SK-N-SH (cell line): ENCODE measurements at regions not wholly inside any gene's neighbourhood (a gene's known extent, or its start where the extent isn't known, plus 50 kb on each side); places are given as distances from the start of the nearest gene placed in this dataset.
"Not testable (repeated sequence)": the region's sequence is repeated elsewhere in the genome, so short reads cannot be mapped to it uniquely, and the experiment has no call there.

ENCODE experiments used
- CTCF ChIA-PET: fragments of 300-600, 350-600 bp; formaldehyde crosslinking; extraction: SDS; loops from one replicate; lab custom pipeline; 2021; lab: Yijun Ruan, JAX
- POLR2A ChIA-PET: fragments of 350-600 bp; sonication (Branson Sonifier 250); formaldehyde crosslinking; extraction: SDS; loops from one replicate; lab custom pipeline; 2020; ENCODE audit warnings: antibody characterized with exemption, inconsistent platforms; lab: Yijun Ruan, JAX
- DNase-seq: peaks from one replicate; pipeline ENCODE4 v3.0.0; 2012
- H2AFZ ChIP-seq: fragments of 200-600 bp; sonication (generic); 2 replicates; pipeline ENCODE4 v1.8.1; 2016; ENCODE audit warnings: antibody characterized with exemption, mild to moderate bottlenecking, low read depth
- H3F3A ChIP-seq: fragments of 200-600 bp; sonication (generic); replicated peaks from 2 replicates; pipeline ENCODE3; 2016; ENCODE audit warnings: antibody characterized with exemption, mild to moderate bottlenecking; ENCODE audit not compliant: insufficient read depth
- H3K27ac ChIP-seq, 2 experiments: fragments of 200-500 bp in 1 of 2; fragments of 200-600 bp in 1 of 2; sonication (Bioruptor generic) in 1 of 2; sonication (generic), shearing (Covaris generic) in 1 of 2; 2 replicates each; pipeline versions ENCODE4 v1.5.1 to v1.6.1; 2014 to 2016; ENCODE audit warnings: low read depth in 2 of 2, inconsistent platforms in 1 of 2, low read length in 1 of 2, mild to moderate bottlenecking in 1 of 2, mixed read lengths in 1 of 2
- H3K27me3 ChIP-seq: fragments of 200-600 bp; sonication (generic), shearing (Covaris generic); 2 replicates; pipeline ENCODE4 v1.6.1; 2016; ENCODE audit warnings: mixed run types; ENCODE audit not compliant: insufficient read depth
- H3K36me3 ChIP-seq, 2 experiments: fragments of 200-500 bp in 1 of 2; fragments of 200-600 bp in 1 of 2; sonication (Bioruptor generic) in 1 of 2; sonication (generic) in 1 of 2; replicated peaks in 1 of 2; 2 replicates each; pipeline versions ENCODE3 to v1.5.1; 2014 to 2016; ENCODE audit warnings: low read length in 1 of 2, mild to moderate bottlenecking in 1 of 2; ENCODE audit not compliant: insufficient read depth in 2 of 2, control insufficient read depth in 1 of 2
- H3K4me1 ChIP-seq, 2 experiments: fragments of 200-500 bp in 1 of 2; fragments of 200-600 bp in 1 of 2; sonication (Bioruptor generic) in 1 of 2; sonication (generic), shearing (Covaris generic) in 1 of 2; 2 replicates each; pipeline versions ENCODE4 v1.5.1 to v1.6.1; 2014 to 2016; ENCODE audit warnings: low read depth in 1 of 2, low read length in 1 of 2, mixed run types in 1 of 2; ENCODE audit not compliant: insufficient read depth in 2 of 2, control insufficient read depth in 1 of 2
- H3K4me2 ChIP-seq: fragments of 200-600 bp; sonication (generic), shearing (Covaris generic); 2 replicates; pipeline ENCODE4 v1.6.1; 2017; ENCODE audit warnings: mixed run types
- H3K4me3 ChIP-seq, 2 experiments: fragments of 200-500 bp in 1 of 2; fragments of 200-600 bp in 1 of 2; sonication (Bioruptor generic) in 1 of 2; sonication (generic), shearing (Covaris generic) in 1 of 2; 2 replicates each; pipeline versions ENCODE4 v1.5.1 to v1.8.1; 2014 to 2016; ENCODE audit warnings: low read depth in 2 of 2, inconsistent platforms in 1 of 2, low read length in 1 of 2, mild to moderate bottlenecking in 1 of 2, mixed read lengths in 1 of 2, moderate library complexity in 1 of 2
- H3K79me2 ChIP-seq: fragments of 200-600 bp; sonication (generic); 2 replicates; pipeline ENCODE4 v1.8.1; 2017; ENCODE audit warnings: mild to moderate bottlenecking; ENCODE audit not compliant: insufficient read depth
- H3K9ac ChIP-seq: fragments of 200-600 bp; sonication (generic); 2 replicates; pipeline ENCODE4 v1.6.1; 2017; ENCODE audit warnings: mixed run types
- H3K9me2 ChIP-seq: fragments of 200-600 bp; sonication (generic); 2 replicates; pipeline ENCODE4 v1.6.1; 2017; ENCODE audit warnings: mixed run types
- H3K9me3 ChIP-seq: fragments of 200-600 bp; sonication (generic); 2 replicates; pipeline ENCODE4 v1.6.1; 2017; ENCODE audit warnings: mixed run types, mild to moderate bottlenecking, moderate library complexity
- H4K20me1 ChIP-seq: fragments of 200-600 bp; sonication (generic); 2 replicates; pipeline ENCODE4 v1.6.1; 2017; ENCODE audit warnings: mild to moderate bottlenecking, mixed run types; ENCODE audit not compliant: insufficient read depth
- CHD2 ChIP-seq: fragments of 150-350 bp; IDR thresholded peaks from 2 replicates; pipeline ENCODE4 v1.6.1; 2018; ENCODE audit warnings: low read length; ENCODE audit not compliant: partially characterized antibody
- ELF1 ChIP-seq: IDR thresholded peaks from 2 replicates; pipeline ENCODE4 v1.4.0; 2012
- EZH2phosphoT487 ChIP-seq: fragments of 200-600 bp; sonication (generic); IDR thresholded peaks from 2 replicates; pipeline ENCODE4 v1.6.1; 2017; ENCODE audit warnings: low read depth, mixed run types, mild to moderate bottlenecking, antibody characterized with exemption, moderate library complexity, borderline replicate concordance
- JUND ChIP-seq: IDR thresholded peaks from 2 replicates; pipeline ENCODE4 v1.4.0; 2012
- MEF2A ChIP-seq: IDR thresholded peaks from 2 replicates; pipeline ENCODE4 v1.4.0; 2012; ENCODE audit warnings: low read depth, borderline replicate concordance
- NFIC ChIP-seq: IDR thresholded peaks from 2 replicates; pipeline ENCODE4 v1.4.0; 2012; ENCODE audit warnings: borderline replicate concordance
- POLR2AphosphoS5 ChIP-seq: IDR thresholded peaks from 2 replicates; pipeline ENCODE4 v1.6.1; 2012; ENCODE audit warnings: low read depth, low read length
- RCOR1 ChIP-seq: fragments of 150-350 bp; IDR thresholded peaks from 2 replicates; pipeline ENCODE4 v1.6.1; 2017; ENCODE audit warnings: antibody characterized with exemption, low read length
- RFX5 ChIP-seq: IDR thresholded peaks from 2 replicates; pipeline ENCODE4 v1.6.1; 2012; ENCODE audit warnings: mild to moderate bottlenecking, improper control_type of control experiment, low read length
- RXRA ChIP-seq: IDR thresholded peaks from 2 replicates; pipeline ENCODE4 v1.4.0; 2012; ENCODE audit warnings: low read depth, mild to moderate bottlenecking, borderline replicate concordance
- TCF12 ChIP-seq: IDR thresholded peaks from 2 replicates; pipeline ENCODE4 v1.4.0; 2012
- TEAD4 ChIP-seq: IDR thresholded peaks from 2 replicates; pipeline ENCODE4 v1.4.0; 2012; ENCODE audit warnings: mild to moderate bottlenecking, borderline replicate concordance; ENCODE audit not compliant: insufficient read depth
- YY1 ChIP-seq: IDR thresholded peaks from 2 replicates; pipeline ENCODE4 v1.4.0; 2012; ENCODE audit warnings: low read depth, mild to moderate bottlenecking
- WGBS: methylation state at CpG from one replicate; pipeline ENCODE4 v1.1.6; 2017; ENCODE audit warnings: low lambda C conversion rate; 5-methylcytosine and 5-hydroxymethylcytosine counted together
- TF ChIP-seq, protein P1 (sequence below): IDR thresholded peaks from 2 replicates; pipeline ENCODE4; 2012
- TF ChIP-seq, protein P2 (sequence below): IDR thresholded peaks from 2 replicates; pipeline ENCODE4 v1.4.0; 2012; ENCODE audit warnings: low read depth, borderline replicate concordance
- TF ChIP-seq, protein P3 (sequence below): fragments of 150-350 bp; IDR thresholded peaks from 2 replicates; pipeline ENCODE4 v1.6.1; 2017; ENCODE audit warnings: antibody characterized with exemption, low read length, low read depth, borderline replicate concordance
- TF ChIP-seq, protein P4 (sequence below): fragments of 150-350 bp; IDR thresholded peaks from 2 replicates; pipeline ENCODE4 v1.6.1; 2016; ENCODE audit warnings: mild to moderate bottlenecking, low read depth, low read length
- TF ChIP-seq, protein P5 (sequence below): IDR thresholded peaks from 2 replicates; pipeline ENCODE4 v1.4.0; 2012; ENCODE audit warnings: low read depth, borderline replicate concordance
- TF ChIP-seq, protein P6 (sequence below): IDR thresholded peaks from 2 replicates; pipeline ENCODE4 v1.4.0; 2012; ENCODE audit warnings: low read depth

DNA sequence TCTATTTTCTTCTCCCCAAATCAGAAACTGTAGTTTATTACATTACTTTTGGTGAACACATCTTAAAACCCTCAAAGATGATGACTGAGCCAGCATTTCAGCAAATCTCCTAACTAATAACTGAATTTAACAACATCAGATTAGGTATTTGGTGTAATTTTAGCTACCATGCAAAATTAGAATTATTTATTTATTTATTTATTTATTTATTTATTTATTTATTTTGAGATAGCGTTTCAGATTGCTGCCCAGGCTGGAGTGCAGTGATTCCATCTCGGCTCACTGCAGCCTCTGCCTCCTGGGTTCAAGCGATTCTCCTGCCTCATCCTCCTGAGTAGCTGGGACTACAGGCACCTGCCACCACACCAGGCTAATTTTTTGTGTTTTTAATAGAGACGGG, 205.7 kb downstream of the OR4C45 start:
- H3K4me3 ChIP-seq, POLR2A ChIA-PET, H3K27me3 ChIP-seq, H3F3A ChIP-seq, H3K4me2 ChIP-seq, CTCF ChIA-PET, H3K36me3 ChIP-seq, H3K9me3 ChIP-seq, H3K27ac ChIP-seq, DNase-seq, H3K9ac ChIP-seq, H4K20me1 ChIP-seq, H3K4me1 ChIP-seq, H3K9me2 ChIP-seq, H3K79me2 ChIP-seq, H2AFZ ChIP-seq: not testable (repeated sequence)
- 6% methylated on average over 4 of the region's 4 CpGs for WGBS

DNA sequence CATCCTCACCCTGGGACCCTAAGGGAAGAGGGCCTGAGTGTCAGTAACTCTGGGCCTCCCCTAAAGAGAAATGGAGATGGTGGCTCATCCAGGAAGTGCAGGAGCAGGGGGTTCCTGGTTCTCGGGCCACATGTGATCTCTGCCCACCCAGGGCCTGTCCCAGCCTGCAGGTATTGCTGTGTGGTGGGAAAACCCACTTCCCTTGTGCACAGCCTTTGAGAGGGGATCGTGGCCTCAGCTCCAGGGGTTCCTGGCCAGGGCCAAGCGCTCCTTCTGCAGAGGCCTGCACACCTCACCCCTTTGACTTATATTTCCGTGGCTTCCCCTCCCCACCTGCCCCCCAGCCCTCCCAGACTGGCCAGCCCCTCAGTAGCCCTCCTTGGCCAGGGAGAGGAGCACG, 213.5 kb downstream of the OR4C45 start:
- ChIA-PET POLR2A (no interaction called here), CTCF (no interaction called here)
- TF ChIP-seq RCOR1: no peak
- TF ChIP-seq CHD2: no peak
- TF ChIP-seq TEAD4: no peak
- TF ChIP-seq, protein P1, sequence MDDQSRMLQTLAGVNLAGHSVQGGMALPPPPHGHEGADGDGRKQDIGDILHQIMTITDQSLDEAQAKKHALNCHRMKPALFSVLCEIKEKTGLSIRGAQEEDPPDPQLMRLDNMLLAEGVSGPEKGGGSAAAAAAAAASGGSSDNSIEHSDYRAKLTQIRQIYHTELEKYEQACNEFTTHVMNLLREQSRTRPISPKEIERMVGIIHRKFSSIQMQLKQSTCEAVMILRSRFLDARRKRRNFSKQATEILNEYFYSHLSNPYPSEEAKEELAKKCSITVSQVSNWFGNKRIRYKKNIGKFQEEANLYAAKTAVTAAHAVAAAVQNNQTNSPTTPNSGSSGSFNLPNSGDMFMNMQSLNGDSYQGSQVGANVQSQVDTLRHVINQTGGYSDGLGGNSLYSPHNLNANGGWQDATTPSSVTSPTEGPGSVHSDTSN: no peak
- TF ChIP-seq NFIC: no peak
- TF ChIP-seq JUND: no peak
- TF ChIP-seq MEF2A: no peak
- no peak for TF ChIP-seq ELF1
- TF ChIP-seq POLR2AphosphoS5: no peak
- TF ChIP-seq, protein P2, sequence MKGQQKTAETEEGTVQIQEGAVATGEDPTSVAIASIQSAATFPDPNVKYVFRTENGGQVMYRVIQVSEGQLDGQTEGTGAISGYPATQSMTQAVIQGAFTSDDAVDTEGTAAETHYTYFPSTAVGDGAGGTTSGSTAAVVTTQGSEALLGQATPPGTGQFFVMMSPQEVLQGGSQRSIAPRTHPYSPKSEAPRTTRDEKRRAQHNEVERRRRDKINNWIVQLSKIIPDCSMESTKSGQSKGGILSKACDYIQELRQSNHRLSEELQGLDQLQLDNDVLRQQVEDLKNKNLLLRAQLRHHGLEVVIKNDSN: no peak
- TF ChIP-seq TCF12: no peak
- TF ChIP-seq, protein P3, sequence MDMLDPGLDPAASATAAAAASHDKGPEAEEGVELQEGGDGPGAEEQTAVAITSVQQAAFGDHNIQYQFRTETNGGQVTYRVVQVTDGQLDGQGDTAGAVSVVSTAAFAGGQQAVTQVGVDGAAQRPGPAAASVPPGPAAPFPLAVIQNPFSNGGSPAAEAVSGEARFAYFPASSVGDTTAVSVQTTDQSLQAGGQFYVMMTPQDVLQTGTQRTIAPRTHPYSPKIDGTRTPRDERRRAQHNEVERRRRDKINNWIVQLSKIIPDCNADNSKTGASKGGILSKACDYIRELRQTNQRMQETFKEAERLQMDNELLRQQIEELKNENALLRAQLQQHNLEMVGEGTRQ: no peak
- TF ChIP-seq, protein P4, sequence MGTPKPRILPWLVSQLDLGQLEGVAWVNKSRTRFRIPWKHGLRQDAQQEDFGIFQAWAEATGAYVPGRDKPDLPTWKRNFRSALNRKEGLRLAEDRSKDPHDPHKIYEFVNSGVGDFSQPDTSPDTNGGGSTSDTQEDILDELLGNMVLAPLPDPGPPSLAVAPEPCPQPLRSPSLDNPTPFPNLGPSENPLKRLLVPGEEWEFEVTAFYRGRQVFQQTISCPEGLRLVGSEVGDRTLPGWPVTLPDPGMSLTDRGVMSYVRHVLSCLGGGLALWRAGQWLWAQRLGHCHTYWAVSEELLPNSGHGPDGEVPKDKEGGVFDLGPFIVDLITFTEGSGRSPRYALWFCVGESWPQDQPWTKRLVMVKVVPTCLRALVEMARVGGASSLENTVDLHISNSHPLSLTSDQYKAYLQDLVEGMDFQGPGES: no peak
- no peak for TF ChIP-seq EZH2phosphoT487
- no peak for TF ChIP-seq YY1
- TF ChIP-seq, protein P5, sequence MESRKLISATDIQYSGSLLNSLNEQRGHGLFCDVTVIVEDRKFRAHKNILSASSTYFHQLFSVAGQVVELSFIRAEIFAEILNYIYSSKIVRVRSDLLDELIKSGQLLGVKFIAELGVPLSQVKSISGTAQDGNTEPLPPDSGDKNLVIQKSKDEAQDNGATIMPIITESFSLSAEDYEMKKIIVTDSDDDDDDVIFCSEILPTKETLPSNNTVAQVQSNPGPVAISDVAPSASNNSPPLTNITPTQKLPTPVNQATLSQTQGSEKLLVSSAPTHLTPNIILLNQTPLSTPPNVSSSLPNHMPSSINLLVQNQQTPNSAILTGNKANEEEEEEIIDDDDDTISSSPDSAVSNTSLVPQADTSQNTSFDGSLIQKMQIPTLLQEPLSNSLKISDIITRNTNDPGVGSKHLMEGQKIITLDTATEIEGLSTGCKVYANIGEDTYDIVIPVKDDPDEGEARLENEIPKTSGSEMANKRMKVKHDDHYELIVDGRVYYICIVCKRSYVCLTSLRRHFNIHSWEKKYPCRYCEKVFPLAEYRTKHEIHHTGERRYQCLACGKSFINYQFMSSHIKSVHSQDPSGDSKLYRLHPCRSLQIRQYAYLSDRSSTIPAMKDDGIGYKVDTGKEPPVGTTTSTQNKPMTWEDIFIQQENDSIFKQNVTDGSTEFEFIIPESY: no peak
- no peak for TF ChIP-seq RFX5
- TF ChIP-seq, protein P6, sequence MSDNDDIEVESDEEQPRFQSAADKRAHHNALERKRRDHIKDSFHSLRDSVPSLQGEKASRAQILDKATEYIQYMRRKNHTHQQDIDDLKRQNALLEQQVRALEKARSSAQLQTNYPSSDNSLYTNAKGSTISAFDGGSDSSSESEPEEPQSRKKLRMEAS: no peak
- TF ChIP-seq RXRA: no peak
- no peak overlapping the region for H3K9ac ChIP-seq
- no peak for DNase-seq
- H3K4me1 ChIP-seq: no peaks in the 10 kb centered on the region
- H3F3A ChIP-seq: no peaks in the 10 kb centered on the region
- H3K36me3 ChIP-seq: no peaks in the 10 kb centered on the region
- 0% methylated on average over 1 of the region's 5 CpGs for WGBS
- no peak overlapping the region for H2AFZ ChIP-seq
- H3K27ac ChIP-seq: no peak overlapping the region
- H3K4me2 ChIP-seq: no peak overlapping the region
- H3K79me2 ChIP-seq: no peaks in the 10 kb centered on the region
- no peak overlapping the region for H3K4me3 ChIP-seq
- H3K9me3 ChIP-seq: no peaks in the 10 kb centered on the region
- no peaks in the 10 kb centered on the region for H3K27me3 ChIP-seq
- H4K20me1 ChIP-seq: no peaks in the 10 kb centered on the region
- H3K9me2 ChIP-seq: no peaks in the 10 kb centered on the region
